SK-N-SH treated with all-trans-retinoic acid at 6 μM for 48 hours (cell line): ENCODE measurements at regions not wholly inside any gene's neighbourhood (a gene's known extent, or its start where the extent isn't known, plus 50 kb on each side); places are given as distances from the start of the nearest gene placed in this dataset.

Experiments used
- CREB5 ChIP-seq: fragments of 250-450 bp; sonication (Bioruptor Pico); IDR thresholded peaks from 2 replicates; pipeline ENCODE4 v1.5.1; 2020; ENCODE audit warnings: low read depth, mild to moderate bottlenecking, moderate library complexity
- PATZ1 ChIP-seq: fragments of 250-450 bp; sonication (Bioruptor Pico); IDR thresholded peaks from 2 replicates; pipeline ENCODE4 v1.8.0; 2020; ENCODE audit warnings: mild to moderate bottlenecking, moderate library complexity, borderline replicate concordance
- PPARA ChIP-seq: fragments of 250-450 bp; sonication (Bioruptor Pico); IDR thresholded peaks from 2 replicates; pipeline ENCODE4 v1.5.0; 2020; ENCODE audit warnings: mild to moderate bottlenecking, borderline replicate concordance
- RARB ChIP-seq: fragments of 250-450 bp; sonication (Bioruptor Pico); IDR thresholded peaks from 2 replicates; pipeline ENCODE4 v1.8.0; 2021; ENCODE audit warnings: mild to moderate bottlenecking, moderate library complexity
- ZFP30 ChIP-seq: fragments of 450-650 bp; formaldehyde crosslinking; IDR thresholded peaks from 2 replicates; pipeline ENCODE4 v1.5.0; 2022; ENCODE audit warnings: mild to moderate bottlenecking, moderate library complexity
- ZNF565 ChIP-seq: fragments of 450-650 bp; formaldehyde crosslinking; conservative IDR thresholded peaks from 2 replicates; pipeline ENCODE4 v1.5.0; 2020; ENCODE audit warnings: low read depth, mild to moderate bottlenecking, moderate library complexity

DNA sequence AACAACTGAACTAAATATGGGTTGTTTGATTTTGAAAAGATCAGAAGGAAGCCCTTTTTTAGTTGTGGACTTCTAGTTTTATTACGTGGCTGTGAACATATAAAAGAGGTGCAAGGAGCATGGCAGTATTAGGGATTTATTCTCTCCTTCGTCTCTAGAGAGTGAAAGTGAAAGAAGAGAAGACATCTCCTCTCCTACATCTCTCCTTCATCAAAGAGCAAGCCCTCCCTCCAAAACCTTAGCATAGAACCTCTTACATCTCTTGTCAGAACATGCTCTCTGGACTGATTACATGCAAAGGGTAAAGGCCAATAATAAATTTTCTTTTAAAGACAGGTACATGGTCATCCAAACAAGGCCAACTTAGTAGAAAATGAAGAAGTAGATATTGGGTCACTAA lies 184.3 kb upstream of the IRX1 start:
- TF ChIP-seq RARB (CRISPR knock-in tag) = no peak
- no peak for TF ChIP-seq CREB5 (CRISPR knock-in tag)
- no peak for TF ChIP-seq PPARA (CRISPR knock-in tag)
- no peak for TF ChIP-seq PATZ1 (CRISPR knock-in tag)
- no peak for TF ChIP-seq ZFP30 (CRISPR knock-in tag)
- no peak for TF ChIP-seq ZNF565 (CRISPR knock-in tag)
